CD4-positive, alpha-beta T cell treated with Interferon alpha-2 for 1 hour (primary cell): ENCODE measurements at regions not wholly inside any gene's neighbourhood (a gene's known extent, or its start where the extent isn't known, plus 50 kb on each side); places are given as distances from the start of the nearest gene placed in this dataset.
"Not testable (repeated sequence)": the region's sequence is repeated elsewhere in the genome, so short reads cannot be mapped to it uniquely, and the experiment has no call there.

Source experiments
- DNase-seq, 2 donors: peaks; one replicate each; pipeline ENCODE4 v3.0.0-alpha.2; 2020 to 2022

DNA sequence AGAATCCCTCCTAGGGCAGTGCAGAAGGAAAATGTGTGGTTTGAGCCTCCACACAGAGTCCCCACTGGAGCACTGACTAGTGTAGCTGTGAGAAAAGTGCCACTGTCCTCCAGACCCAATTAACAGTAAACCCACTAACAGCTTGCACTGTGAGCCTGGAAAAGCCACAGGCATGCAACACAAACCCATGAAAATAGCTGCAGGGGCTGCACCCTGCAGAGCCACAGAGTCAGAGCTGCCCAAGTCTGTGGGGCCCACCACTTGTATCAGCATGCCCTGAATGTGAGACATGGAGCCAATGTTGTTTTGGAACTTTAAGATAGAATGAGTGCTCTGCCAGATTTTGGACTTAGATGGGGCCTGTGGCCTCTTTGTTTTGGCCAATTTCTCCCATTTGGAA lies 119.8 kb upstream of the CDH9 start:
- DNase-seq = no peak

DNA sequence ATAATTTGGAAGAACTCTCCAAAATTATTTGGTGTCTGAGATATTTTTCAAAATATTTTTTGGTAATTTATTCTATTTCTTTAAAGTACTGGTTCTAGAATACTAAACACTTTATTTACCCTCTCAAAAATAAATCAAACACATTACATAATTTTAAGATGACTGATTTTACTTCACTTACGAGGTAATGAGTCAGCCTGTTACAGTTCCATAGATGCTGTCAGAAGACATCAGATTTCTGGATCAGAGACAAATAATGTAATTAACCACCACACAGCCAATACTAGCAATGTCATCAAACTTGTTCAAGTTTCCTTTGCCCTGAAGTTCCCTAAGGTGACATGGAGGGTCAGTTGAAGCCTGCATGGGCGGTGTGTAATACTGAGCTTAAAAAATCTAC lies 106.1 kb upstream of the CDH9 start:
- DNase-seq = no peak

DNA sequence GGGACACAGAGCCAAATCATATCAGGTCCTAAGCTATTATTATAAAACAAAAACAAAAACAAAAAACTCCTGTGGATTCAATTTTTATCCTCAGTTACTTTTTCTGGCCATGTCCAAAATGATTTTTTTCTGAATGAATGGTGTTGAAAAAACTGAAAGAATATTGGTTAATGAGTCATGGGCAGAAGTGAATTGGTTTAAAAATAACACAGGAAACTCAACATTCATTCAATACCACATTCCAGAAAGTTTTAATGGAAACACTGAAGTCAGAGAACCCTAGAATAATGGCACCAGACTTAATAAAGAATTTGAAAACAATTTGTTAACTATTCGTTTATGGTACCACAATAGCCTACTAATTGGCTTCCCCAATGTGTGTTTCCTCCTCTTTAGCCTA lies 102.4 kb upstream of the CDH9 start:
- DNase-seq = no peak

DNA sequence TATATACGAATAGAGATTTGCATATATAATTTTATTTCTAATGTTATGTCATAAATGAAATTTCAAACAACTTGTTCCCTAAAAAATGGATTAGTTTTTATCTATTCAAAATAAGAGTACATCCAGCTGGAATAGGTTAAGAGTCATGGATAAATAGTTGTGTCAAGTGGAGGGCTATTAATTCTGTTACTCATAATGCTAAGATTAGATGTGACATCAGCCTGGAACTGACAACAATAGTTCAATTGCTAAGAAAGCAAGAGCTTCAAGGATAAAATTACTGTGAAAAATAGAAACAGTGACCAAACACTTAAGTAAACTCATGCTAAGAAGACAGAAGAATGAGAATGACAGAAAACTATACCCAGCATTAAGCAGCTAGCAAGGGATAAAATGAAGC lies 92.2 kb upstream of the CDH9 start:
- DNase-seq = no peak

DNA sequence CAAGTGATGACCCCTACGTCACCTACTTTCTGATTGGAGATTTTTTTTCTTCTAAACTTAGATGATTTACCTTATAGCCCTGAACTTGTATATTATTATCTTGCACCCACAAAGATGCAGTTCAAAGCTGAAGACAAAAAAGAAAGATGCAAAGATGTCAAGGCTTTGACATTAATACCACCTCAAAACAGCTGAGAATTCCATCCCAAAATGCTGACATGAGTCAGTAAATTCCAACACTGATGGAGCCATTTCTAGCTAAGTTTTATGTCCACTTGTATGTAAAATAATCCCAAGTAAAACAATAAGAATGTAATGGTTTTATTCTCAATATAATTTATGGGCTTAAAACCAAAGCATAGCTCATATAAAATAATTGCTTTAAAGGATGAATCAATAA lies 91.5 kb upstream of the CDH9 start:
- DNase-seq = no peak

DNA sequence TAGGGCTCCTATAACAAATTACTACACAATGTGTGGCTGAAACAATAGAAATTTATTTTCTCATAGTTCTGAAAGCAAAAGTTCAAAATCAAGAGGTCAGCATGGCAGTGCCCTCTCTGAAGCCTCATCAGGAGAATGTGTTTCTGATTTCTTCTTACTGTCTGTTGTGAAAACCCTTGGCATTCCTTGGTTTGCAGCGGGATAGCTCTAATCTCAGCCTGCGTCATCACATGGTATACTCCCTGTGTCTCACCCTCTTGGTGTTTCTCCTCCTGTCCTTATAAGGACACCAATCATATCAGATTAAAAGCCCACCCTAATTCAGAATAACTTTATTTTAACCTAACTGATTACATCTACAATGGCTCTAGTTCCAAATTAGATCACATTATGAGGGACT lies 87.5 kb upstream of the CDH9 start:
- no peak for DNase-seq

DNA sequence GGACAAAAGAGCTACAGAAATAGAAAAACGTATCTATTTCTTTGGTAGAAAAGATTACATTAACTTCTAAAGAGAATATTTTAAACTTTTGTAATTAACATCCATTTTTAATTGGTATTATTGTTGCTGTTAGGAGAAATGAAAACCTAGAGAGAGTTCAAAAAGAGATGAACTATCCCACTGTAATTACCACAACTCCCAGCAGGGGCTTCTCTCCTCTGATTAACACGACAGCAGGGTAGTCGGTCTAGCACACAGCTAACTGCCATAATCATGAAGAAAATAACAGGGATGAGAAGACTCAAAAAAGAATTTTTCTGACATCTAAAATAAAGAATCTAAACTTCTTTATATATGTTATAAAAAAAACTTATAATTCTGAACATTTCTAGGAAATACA lies 86.2 kb upstream of the CDH9 start:
- DNase-seq = no peak

DNA sequence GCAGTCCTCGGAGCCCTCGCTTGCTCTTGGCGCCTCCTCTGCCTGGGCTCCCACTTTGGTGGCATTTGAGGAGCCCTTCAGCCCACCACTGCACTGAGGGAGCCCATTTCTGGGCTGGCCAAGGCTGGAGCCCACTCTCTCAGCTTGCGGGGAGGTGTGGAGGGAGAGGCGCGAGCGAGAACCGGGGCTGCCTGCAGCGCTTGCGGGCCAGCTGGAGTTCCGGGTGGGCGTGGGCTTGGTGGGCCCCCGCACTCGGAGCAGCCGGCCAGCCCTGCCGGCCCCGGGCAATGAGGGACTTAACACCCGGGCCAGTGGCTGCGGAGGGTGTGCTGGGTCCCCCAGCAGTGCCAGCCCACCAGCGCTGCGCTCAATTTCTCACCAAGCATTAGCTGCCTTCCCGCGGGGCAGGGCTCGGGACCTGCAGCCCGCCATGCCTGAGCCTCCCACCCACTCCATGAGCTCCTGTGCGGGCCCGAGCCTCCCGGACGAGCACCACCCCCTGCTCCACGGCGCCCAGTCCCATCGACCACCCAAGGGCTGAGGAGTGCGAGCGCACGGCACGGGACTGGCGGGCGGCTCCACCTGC lies 81.4 kb upstream of the CDH9 start:
- not testable (repeated sequence) for DNase-seq

DNA sequence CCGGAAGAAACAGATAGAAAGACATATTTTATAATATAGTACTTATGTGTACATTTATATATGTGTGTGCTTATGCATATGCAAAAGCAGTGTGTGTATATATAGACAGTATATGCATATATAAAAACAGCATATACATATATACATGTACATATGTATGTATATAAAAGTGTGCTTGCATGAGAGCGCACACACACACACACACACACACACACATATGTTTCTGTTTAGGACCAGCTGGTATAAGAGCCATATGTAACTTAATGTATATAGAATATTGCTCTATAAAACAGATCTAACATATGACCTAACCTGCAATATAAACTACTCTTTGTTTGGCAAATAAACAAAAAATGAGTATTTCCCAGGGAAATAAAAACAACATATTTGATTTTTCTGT lies 65.1 kb upstream of the CDH9 start:
- no peak for DNase-seq

DNA sequence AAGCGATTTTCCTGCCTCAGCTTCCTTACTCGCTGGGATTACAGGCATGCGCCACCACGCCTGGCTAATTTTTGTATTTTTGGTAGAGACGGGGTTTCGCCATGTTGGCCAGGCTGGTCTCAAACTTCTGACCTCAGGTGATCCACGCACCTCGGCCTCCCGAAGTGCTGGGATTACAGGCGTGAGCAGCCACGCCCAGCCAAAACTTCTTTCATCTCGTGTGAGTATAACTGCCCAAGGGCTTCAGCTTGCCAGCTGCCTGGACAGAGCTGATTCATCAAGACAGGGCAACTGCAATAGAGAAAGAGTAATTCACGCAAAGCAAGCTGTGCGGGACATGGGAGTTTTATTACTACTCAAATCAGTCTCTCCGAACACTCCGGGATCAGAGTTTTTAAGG lies 57.4 kb upstream of the CDH9 start:
- DNase-seq = not testable (repeated sequence)

DNA sequence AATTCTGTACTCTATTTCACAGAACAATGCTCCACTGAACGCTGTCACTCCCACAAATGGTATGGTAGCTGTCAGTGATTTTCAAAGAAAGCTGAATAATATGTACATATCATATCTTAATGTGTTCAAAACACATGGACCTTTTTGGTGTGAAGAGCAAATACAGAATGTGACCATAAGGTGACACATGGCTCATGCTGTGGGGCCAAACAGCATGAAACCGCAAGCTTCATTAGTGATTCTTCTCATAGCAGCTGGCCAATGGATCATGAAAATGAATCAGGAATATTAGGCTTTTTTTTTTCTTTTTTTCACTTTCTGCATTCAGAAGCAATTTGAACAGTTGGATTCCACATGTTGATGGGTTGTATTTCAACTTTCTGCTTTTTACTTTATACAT lies 54.9 kb upstream of the CDH9 start:
- no peak for DNase-seq

DNA sequence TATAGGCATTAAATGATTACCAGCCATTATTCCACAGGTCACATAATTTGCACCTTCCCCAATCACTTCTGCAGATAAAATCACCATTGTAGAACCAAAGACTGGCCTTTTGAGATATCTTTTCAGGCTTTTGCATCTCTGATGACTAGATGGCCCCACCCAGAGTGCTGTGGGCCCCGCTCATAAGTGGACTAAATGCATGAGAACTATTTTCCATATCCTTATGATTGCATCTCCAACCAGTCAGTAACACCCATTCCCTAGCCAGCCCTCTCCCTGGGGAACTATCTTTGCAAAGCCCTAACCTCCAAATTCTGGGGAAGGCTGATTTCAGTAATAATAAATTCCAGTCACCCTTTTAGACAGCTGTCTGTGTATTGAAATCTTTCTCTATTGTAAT lies 53.5 kb upstream of the CDH9 start:
- no peak for DNase-seq

DNA sequence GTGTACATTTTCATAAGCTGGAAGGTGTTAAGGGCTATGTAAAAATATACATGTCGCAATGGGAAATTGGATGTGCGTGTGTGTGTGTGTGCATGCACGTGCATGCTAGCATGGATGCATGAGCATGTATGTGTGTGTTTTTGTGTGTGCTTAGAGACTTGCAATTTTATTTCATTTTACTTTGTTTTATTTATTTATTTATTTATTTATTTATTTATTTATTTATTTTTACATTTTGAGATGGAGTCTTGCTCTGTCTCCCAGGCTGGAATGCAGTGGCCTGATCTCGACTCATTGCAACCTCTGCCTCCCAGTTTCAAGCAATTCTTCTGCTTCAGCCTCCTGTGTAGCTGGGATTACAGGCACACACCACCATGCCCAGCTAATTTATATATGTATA lies 50.4 kb upstream of the CDH9 start:
- not testable (repeated sequence) for DNase-seq
